NCI-H1417 (cell line): ENCODE measurements at regions not wholly inside any gene's neighbourhood (a gene's known extent, or its start where the extent isn't known, plus 50 kb on each side); places are given as distances from the start of the nearest gene placed in this dataset.

Experiments used
- DNase-seq, 3 experiments: peaks; one replicate each; lab custom pipeline; 2025; lab: John Stamatoyannopoulos, UW

- no peak for DNase-seq
These were observed 213.6 kb upstream of the ADARB2 start for GRCh38 chr10:1950803-1951495.

GRCh38 chr10:1947464-1948003, 210.2 kb upstream of the ADARB2 start:
- no peak for DNase-seq

GRCh38 chr10:1944487-1944886, 207.2 kb upstream of the ADARB2 start:
- no peak for DNase-seq

GRCh38 chr10:1942478-1942877, 205.2 kb upstream of the ADARB2 start:
- DNase-seq: no peak

- DNase-seq: peak in 1 of 3 experiments; percentile 8
These were observed 201.7 kb upstream of the ADARB2 start for GRCh38 chr10:1939016-1939415.

- DNase-seq: no peak
These were observed 201.0 kb upstream of the ADARB2 start for GRCh38 chr10:1938317-1938716.

- DNase-seq: no peak
These were observed 198.6 kb upstream of the ADARB2 start for GRCh38 chr10:1935912-1936311.

- DNase-seq: no peak
These were observed 195.9 kb upstream of the ADARB2 start for GRCh38 chr10:1933215-1933614.

- no peak for DNase-seq
These were observed 195.4 kb upstream of the ADARB2 start for GRCh38 chr10:1932692-1933094.

GRCh38 chr10:1928606-1929005, 191.3 kb upstream of the ADARB2 start:
- DNase-seq: no peak

- DNase-seq: no peak
These were observed 186.7 kb upstream of the ADARB2 start for GRCh38 chr10:1923998-1924397.

- peak in 1 of 3 experiments; percentile 19 for DNase-seq
These were observed 186.3 kb upstream of the ADARB2 start for GRCh38 chr10:1923586-1923985.

GRCh38 chr10:1920941-1921340, 183.6 kb upstream of the ADARB2 start:
- no peak for DNase-seq

- DNase-seq: no peak
These were observed 182.8 kb upstream of the ADARB2 start for GRCh38 chr10:1920127-1920526.

GRCh38 chr10:1911771-1912170, 174.4 kb upstream of the ADARB2 start:
- peak in 1 of 3 experiments; percentile 18 for DNase-seq

GRCh38 chr10:1903982-1904381, 166.7 kb upstream of the ADARB2 start:
- DNase-seq: no peak

- DNase-seq: no peak
These were observed 158.8 kb upstream of the ADARB2 start for GRCh38 chr10:1896153-1896552.

- DNase-seq: no peak
These were observed 158.4 kb upstream of the ADARB2 start for GRCh38 chr10:1895691-1896090.

- no peak for DNase-seq
These were observed 157.6 kb upstream of the ADARB2 start for GRCh38 chr10:1894912-1895311.

- DNase-seq: no peak
These were observed 156.6 kb upstream of the ADARB2 start for GRCh38 chr10:1893941-1894340.

- DNase-seq: no peak
These were observed 148.7 kb upstream of the ADARB2 start for GRCh38 chr10:1886039-1886438.

- DNase-seq: no peak
These were observed 145.4 kb upstream of the ADARB2 start for GRCh38 chr10:1882728-1883127.

GRCh38 chr10:1882180-1882579, 144.9 kb upstream of the ADARB2 start:
- DNase-seq: peak in 1 of 3 experiments; percentile 4

GRCh38 chr10:1881636-1882035, 144.3 kb upstream of the ADARB2 start:
- no peak for DNase-seq
